ENCODE measurements at regions not wholly inside any gene's neighbourhood (a gene's known extent, or its start where the extent isn't known, plus 50 kb on each side); places are given as distances from the start of the nearest gene placed in this dataset.

- no peak for TF ChIP-seq CTCF (conservative IDR thresholded peaks at IDR 0.05; ENCODE audit: low read length)
- TF ChIP-seq EZH2phosphoT487 (IDR thresholded peaks at IDR 0.05; ENCODE audit: borderline replicate concordance), result no peak
Measured at GRCh38 chr12:78473136-78473535, 391.4 kb upstream of the SYT1 start.

Measured in Loucy (cell line).